Endothelial cell of umbilical vein (primary cell): ENCODE measurements at regions not wholly inside any gene's neighbourhood (a gene's known extent, or its start where the extent isn't known, plus 50 kb on each side); places are given as distances from the start of the nearest gene placed in this dataset.

ENCODE experiments used
- BruUV-seq: library from RNA; stranded (reverse); fragments of 400-500 nt; replicated peaks from 2 replicates; lab custom pipeline; 2021; lab: Mats Ljungman, UMichigan
- CTCF ChIA-PET: fragments of 300-600, 350-600 bp; sonication (Branson Sonifier 250); formaldehyde crosslinking; loops from one replicate; lab custom pipeline; 2021; ENCODE audit warnings: antibody characterized with exemption, inconsistent platforms; lab: Charles Lee
- POLR2A ChIA-PET: fragments of 300-600, 350-600 bp; sonication (Branson Sonifier 250); formaldehyde crosslinking; loops from one replicate; lab custom pipeline; 2021; ENCODE audit warnings: antibody characterized with exemption, inconsistent platforms; lab: Charles Lee
- DNase-seq: peaks from one replicate; pipeline ENCODE4 v3.0.0-alpha.2; 2011; ENCODE audit warnings: low read depth, low spot score
- FAIRE-seq: peaks from 2 replicates; lab custom pipeline; 2011; peaks lifted over from hg19 to GRCh38; lab: Jason Lieb, UNC
- H2AFZ ChIP-seq: 2 replicates; pipeline ENCODE4 v1.6.0; 2012; ENCODE audit warnings: low read depth, low read length, control low read depth, inconsistent platforms
- H3K27ac ChIP-seq: 2 replicates; pipeline ENCODE4 v1.5.1; 2011; ENCODE audit warnings: low read depth, mild to moderate bottlenecking, control low read depth, low read length, moderate library complexity; ENCODE audit not compliant: insufficient read depth
- H3K27me3 ChIP-seq, 2 experiments: 2 replicates each; pipeline versions ENCODE4 v1.6.0 to v1.6.1; 2011; ENCODE audit warnings: low read length in 2 of 2, mixed read lengths in 1 of 2; ENCODE audit not compliant: control insufficient read depth in 2 of 2, insufficient read depth in 2 of 2
- H3K36me3 ChIP-seq, 2 experiments: 2 replicates in 1 of 2; 3 replicates in 1 of 2; pipeline ENCODE4 v1.5.1; 2011; ENCODE audit warnings: low read length in 2 of 2, mild to moderate bottlenecking in 1 of 2, moderate library complexity in 1 of 2; ENCODE audit not compliant: control insufficient read depth in 2 of 2, insufficient read depth in 2 of 2; ENCODE audit errors: extremely low read depth in 1 of 2
- H3K4me1 ChIP-seq: 3 replicates; pipeline ENCODE4 v1.5.1; 2011; ENCODE audit warnings: mild to moderate bottlenecking, low read length; ENCODE audit not compliant: control insufficient read depth, insufficient read depth; ENCODE audit errors: extremely low read depth
- H3K4me2 ChIP-seq: 2 replicates; pipeline ENCODE4 v1.6.1; 2011; ENCODE audit warnings: low read length, control low read depth, mixed read lengths; ENCODE audit not compliant: insufficient read depth
- H3K4me3 ChIP-seq, 3 experiments: fragments of 200-600 bp in 1 of 3; sonication (generic), shearing (Covaris generic) in 1 of 3; replicated peaks in 1 of 3; 2 replicates each; pipeline ENCODE4 v1.5.1; 2011 to 2016; ENCODE audit warnings: control low read depth in 3 of 3, low read length in 3 of 3, mild to moderate bottlenecking in 2 of 3, inconsistent platforms in 1 of 3, low read depth in 1 of 3, moderate library complexity in 1 of 3; ENCODE audit not compliant: insufficient read depth in 1 of 3
- H3K79me2 ChIP-seq: 2 replicates; pipeline ENCODE4 v1.6.0; 2012; ENCODE audit warnings: low read length, inconsistent platforms; ENCODE audit not compliant: control insufficient read depth, insufficient read depth
- H3K9ac ChIP-seq: replicated peaks from 2 replicates; pipeline ENCODE3; 2011; ENCODE audit warnings: low read length, control low read depth; ENCODE audit not compliant: insufficient read depth; ENCODE audit errors: extremely low read depth
- H3K9me1 ChIP-seq: replicated peaks from 3 replicates; pipeline ENCODE4 v1.6.0; 2011; ENCODE audit warnings: mild to moderate bottlenecking, low read length; ENCODE audit not compliant: control insufficient read depth, insufficient read depth; ENCODE audit errors: extremely low read depth
- H3K9me3 ChIP-seq: replicated peaks from 2 replicates; pipeline ENCODE4 v1.5.1; 2012; ENCODE audit warnings: low read length, inconsistent platforms; ENCODE audit not compliant: control insufficient read depth, insufficient read depth
- H4K20me1 ChIP-seq: replicated peaks from 2 replicates; pipeline ENCODE3; 2011; ENCODE audit warnings: mild to moderate bottlenecking, low read length; ENCODE audit not compliant: control insufficient read depth, insufficient read depth; ENCODE audit errors: extremely low read depth
- CTCF ChIP-seq, 2 donors: IDR thresholded peaks; 1 replicate in 1 of 2; 2 replicates in 1 of 2; pipeline ENCODE4 v1.5.1; 2011; ENCODE audit warnings: low read length in 2 of 2, mild to moderate bottlenecking in 2 of 2, moderate library complexity in 2 of 2, control low read depth in 1 of 2, inconsistent platforms in 1 of 2, low read depth in 1 of 2; ENCODE audit not compliant: insufficient read depth in 1 of 2; ENCODE audit errors: extremely low read depth in 1 of 2
- EZH2 ChIP-seq: IDR thresholded peaks from 2 replicates; pipeline ENCODE4 v1.6.1; 2012; ENCODE audit warnings: borderline replicate concordance, low read depth, mild to moderate bottlenecking, moderate library complexity, low read length, inconsistent platforms; ENCODE audit not compliant: severe bottlenecking
- FOS ChIP-seq: IDR thresholded peaks from 2 replicates; pipeline ENCODE4 v1.6.1; 2011; ENCODE audit warnings: mild to moderate bottlenecking, low read length, moderate library complexity, borderline replicate concordance; ENCODE audit not compliant: insufficient read depth
- GATA2 ChIP-seq: IDR thresholded peaks from 2 replicates; pipeline ENCODE4 v1.7.0; 2011; ENCODE audit warnings: low read depth, mild to moderate bottlenecking, moderate library complexity, mixed read lengths, low read length; ENCODE audit not compliant: insufficient read length, insufficient read depth
- JUN ChIP-seq: IDR thresholded peaks from 2 replicates; pipeline ENCODE4 v1.6.1; 2011; ENCODE audit warnings: borderline replicate concordance, low read depth; ENCODE audit not compliant: insufficient read length, insufficient read depth
- MAX ChIP-seq: IDR thresholded peaks from 2 replicates; pipeline ENCODE4 v1.6.1; 2011; ENCODE audit not compliant: insufficient read depth, insufficient read length
- MYC ChIP-seq: IDR thresholded peaks from one replicate; pipeline ENCODE4 v1.6.1; 2011; ENCODE audit warnings: mild to moderate bottlenecking, low read depth, low read length
- POLR2A ChIP-seq: IDR thresholded peaks from 2 replicates; pipeline ENCODE4 v1.6.1; 2012; ENCODE audit warnings: low read depth, mild to moderate bottlenecking, control low read depth, low read length
- POLR2AphosphoS5 ChIP-seq: IDR thresholded peaks from 2 replicates; pipeline ENCODE4 v1.6.1; 2012; ENCODE audit warnings: low read depth, mild to moderate bottlenecking, control low read depth, low read length, moderate library complexity; ENCODE audit not compliant: insufficient read depth
- dilution Hi-C: fragments of 300-500 bp; cut with MboI; formaldehyde crosslinking; loops from one replicate; pipeline ENCODE4 v1.15.0; 2019; ENCODE audit warnings: low sequenced_read_pairs; ENCODE audit not compliant: extremely low pct_ligation_motif_present
- intact Hi-C: fragments of 100-400 bp; cut with micrococcal nuclease; formaldehyde crosslinking; loops from one replicate; pipeline ENCODE4 v1.10.0; 2022

GRCh38 chr3:82364827-82365226, 603.4 kb upstream of the GBE1 start:
- BruUV-seq, result no TSS peak
- Histone ChIP-seq H3K36me3 (no peaks in the 10 kb centered on the region), H4K20me1 (no peaks in the 10 kb centered on the region), H3K4me2 (no peak overlapping the region), H3K27me3 (no peaks in the 10 kb centered on the region), H2AFZ (no peak overlapping the region), H3K9ac (no peak overlapping the region), H3K9me3 (no peaks in the 10 kb centered on the region), H3K4me3 (no peak overlapping the region), H3K9me1 (no peaks in the 10 kb centered on the region), H3K79me2 (no peaks in the 10 kb centered on the region), H3K4me1 (no peaks in the 10 kb centered on the region), H3K27ac (no peak overlapping the region)
- TF ChIP-seq FOS, result no peak
- no peak for TF ChIP-seq JUN
- TF ChIP-seq MYC, result no peak
- TF ChIP-seq MAX, result no peak
- TF ChIP-seq POLR2A, result no peak
- TF ChIP-seq POLR2AphosphoS5, result no peak
- TF ChIP-seq GATA2, result no peak
- no peak for TF ChIP-seq EZH2
- no peak for TF ChIP-seq CTCF (IDR thresholded peaks at IDR 0.05; ENCODE audit: extremely low read depth in 1 of 2, insufficient read depth in 1 of 2, low read depth in 1 of 2, low read length in 2 of 2)
- CTCF ChIA-PET, result no interaction called here
- dilution Hi-C loops (no loop called here), intact Hi-C loops (no loop called here)
- no peak for FAIRE-seq
- no peak for DNase-seq
- POLR2A ChIA-PET, result no interaction called here
